Transverse colon (tissue), 3 donors: ENCODE measurements at regions not wholly inside any gene's neighbourhood (a gene's known extent, or its start where the extent isn't known, plus 50 kb on each side); places are given as distances from the start of the nearest gene placed in this dataset.

Experiments
- POLR2A ChIP-seq: fragments of 450-650 bp; IDR thresholded peaks from one replicate; pipeline ENCODE4 v1.6.1; 2016; ENCODE audit warnings: antibody characterized with exemption, mild to moderate bottlenecking, moderate library complexity
- TF ChIP-seq, protein P1 (sequence below), 5 experiments: fragments of 200-600 bp in 3 of 5; fragments of 450-650 bp in 2 of 5; sonication (generic) in 3 of 5; IDR thresholded peaks; 1 replicate in 2 of 5; 2 replicates in 3 of 5; pipeline ENCODE4 v1.5.1; 2016 to 2017; ENCODE audit warnings: antibody characterized with exemption in 5 of 5, inconsistent platforms in 3 of 5, mild to moderate bottlenecking in 2 of 5, moderate library complexity in 1 of 5

DNA sequence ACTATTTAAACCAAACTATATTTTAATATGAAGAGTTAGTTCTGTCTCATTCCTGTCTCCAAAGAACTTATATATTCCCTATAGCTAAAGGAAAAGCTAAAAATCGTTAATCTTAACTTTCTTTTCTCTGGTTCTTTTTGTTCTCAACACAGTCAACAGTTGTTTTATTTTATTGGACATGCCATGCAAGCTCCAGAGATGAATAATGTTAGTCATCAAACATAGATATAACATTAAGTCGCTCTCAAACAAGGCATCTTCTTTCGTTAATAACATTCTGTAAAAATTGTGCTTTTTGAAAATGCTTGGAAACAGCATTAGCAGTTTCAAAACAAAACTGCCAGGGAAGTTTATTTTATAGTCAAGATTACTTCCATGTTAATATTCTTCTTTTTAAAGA is 117.9 kb upstream of the GPM6A start:
- TF ChIP-seq POLR2A = no peak
- TF ChIP-seq, protein P1, sequence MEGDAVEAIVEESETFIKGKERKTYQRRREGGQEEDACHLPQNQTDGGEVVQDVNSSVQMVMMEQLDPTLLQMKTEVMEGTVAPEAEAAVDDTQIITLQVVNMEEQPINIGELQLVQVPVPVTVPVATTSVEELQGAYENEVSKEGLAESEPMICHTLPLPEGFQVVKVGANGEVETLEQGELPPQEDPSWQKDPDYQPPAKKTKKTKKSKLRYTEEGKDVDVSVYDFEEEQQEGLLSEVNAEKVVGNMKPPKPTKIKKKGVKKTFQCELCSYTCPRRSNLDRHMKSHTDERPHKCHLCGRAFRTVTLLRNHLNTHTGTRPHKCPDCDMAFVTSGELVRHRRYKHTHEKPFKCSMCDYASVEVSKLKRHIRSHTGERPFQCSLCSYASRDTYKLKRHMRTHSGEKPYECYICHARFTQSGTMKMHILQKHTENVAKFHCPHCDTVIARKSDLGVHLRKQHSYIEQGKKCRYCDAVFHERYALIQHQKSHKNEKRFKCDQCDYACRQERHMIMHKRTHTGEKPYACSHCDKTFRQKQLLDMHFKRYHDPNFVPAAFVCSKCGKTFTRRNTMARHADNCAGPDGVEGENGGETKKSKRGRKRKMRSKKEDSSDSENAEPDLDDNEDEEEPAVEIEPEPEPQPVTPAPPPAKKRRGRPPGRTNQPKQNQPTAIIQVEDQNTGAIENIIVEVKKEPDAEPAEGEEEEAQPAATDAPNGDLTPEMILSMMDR (IDR thresholded peaks at IDR 0.05) = no peak
